Loucy (cell line): ENCODE measurements at regions not wholly inside any gene's neighbourhood (a gene's known extent, or its start where the extent isn't known, plus 50 kb on each side); places are given as distances from the start of the nearest gene placed in this dataset.

ENCODE experiments used
- CTCF ChIP-seq: fragments of 200-600 bp; sonication (generic); conservative IDR thresholded peaks from 2 replicates; pipeline ENCODE4 v1.5.1; 2014; ENCODE audit warnings: mild to moderate bottlenecking, antibody characterized with exemption, low read length
- EZH2phosphoT487 ChIP-seq: fragments of 200-600 bp; IDR thresholded peaks from 2 replicates; pipeline ENCODE4 v1.6.1; 2018; ENCODE audit warnings: antibody characterized with exemption, mild to moderate bottlenecking, moderate library complexity, borderline replicate concordance

GRCh38 chr14:53470351-53471043, 317.4 kb upstream of the DDHD1 start:
- TF ChIP-seq EZH2phosphoT487, result no peak
- no peak for TF ChIP-seq CTCF
